Esophagus squamous epithelium (tissue), 5 donors: ENCODE measurements at regions not wholly inside any gene's neighbourhood (a gene's known extent, or its start where the extent isn't known, plus 50 kb on each side); places are given as distances from the start of the nearest gene placed in this dataset.
A peak's percentile ranks its signal among the peaks of the same experiment; 100 is the strongest.

Experiments used
- DNase-seq: peaks from one replicate; lab custom pipeline; 2025; lab: John Stamatoyannopoulos, UW
- H3K27ac ChIP-seq, 4 donors: fragments of 200-600 bp; sonication (generic); one replicate each; pipeline ENCODE4 v1.5.1; 2016 to 2019; ENCODE audit warnings: mild to moderate bottlenecking in 1 of 4
- H3K27me3 ChIP-seq, 4 donors: fragments of 200-600 bp; sonication (generic); 1 replicate in 3 of 4; 2 replicates in 1 of 4; pipeline versions ENCODE4 v1.5.1 to v1.6.0; 2017 to 2021; ENCODE audit warnings: antibody characterized with exemption in 1 of 4
- H3K36me3 ChIP-seq, 3 donors: fragments of 200-600 bp; sonication (generic); one replicate each; pipeline ENCODE4 v1.5.1; 2016 to 2019
- H3K4me1 ChIP-seq, 3 donors: fragments of 200-600 bp; sonication (generic); one replicate each; pipeline ENCODE4 v1.5.1; 2017 to 2019
- H3K4me3 ChIP-seq, 4 donors: fragments of 200-600 bp; sonication (generic); 1 replicate in 3 of 4; 2 replicates in 1 of 4; pipeline ENCODE4 v1.5.1; 2016 to 2019; ENCODE audit warnings: mild to moderate bottlenecking in 2 of 4, moderate library complexity in 1 of 4
- H3K9me3 ChIP-seq, 3 donors: fragments of 200-600 bp; sonication (generic); one replicate each; pipeline ENCODE4 v1.5.1; 2016 to 2019
- CTCF ChIP-seq, 6 experiments: fragments of 450-650 bp in 4 of 6; fragments of 200-600 bp in 2 of 6; sonication (generic) in 2 of 6; IDR thresholded peaks; one replicate each; pipeline ENCODE4 v1.5.1; 2016 to 2019; ENCODE audit warnings: antibody characterized with exemption in 6 of 6, mild to moderate bottlenecking in 4 of 6, moderate library complexity in 4 of 6
- POLR2A ChIP-seq, 4 donors: fragments of 450-650 bp; IDR thresholded peaks; one replicate each; pipeline ENCODE4 v1.6.1; 2017; ENCODE audit warnings: antibody characterized with exemption in 4 of 4, mild to moderate bottlenecking in 4 of 4, moderate library complexity in 3 of 4
- WGBS, 2 donors: methylation state at CpG; one replicate each; pipeline ENCODE4 v1.1.5; 2018; 5-methylcytosine and 5-hydroxymethylcytosine counted together
- intact Hi-C: fragments of 100-400 bp; cut with DNase I; formaldehyde crosslinking; loops from one replicate; pipeline ENCODE4 v1.15.0; 2022
- donor health status: DM: yes; HTN: yes; CAD: no.

- Histone ChIP-seq H3K27ac (no peak overlapping the region), H3K9me3 (no peaks in the 10 kb centered on the region), H3K4me1 (peaks cover 0 to 10% (median 0%) of the 10 kb centered on the region in 3 donors), H3K36me3 (no peaks in the 10 kb centered on the region), H3K27me3 (no peaks in the 10 kb centered on the region), H3K4me3 (no peak overlapping the region)
- DNase-seq = no peak
- intact Hi-C loops = loop anchor here (10.0 kb wide), 1 partner anchor 321 kb away; no protein-coding TSS in a partner anchor
- TF ChIP-seq CTCF (IDR thresholded peaks at IDR 0.05) (no peak), POLR2A (IDR thresholded peaks at IDR 0.05) (no peak)
- 65 to 73% methylated on average over 4 of the region's 4 CpGs for WGBS, 2 donors
These were observed 245.3 kb upstream of the WWC1 start for GRCh38 chr5:168046163-168046562.

- Histone ChIP-seq H3K4me1 (peaks cover 0 to 10% (median 0%) of the 10 kb centered on the region in 3 donors), H3K9me3 (no peaks in the 10 kb centered on the region), H3K36me3 (no peaks in the 10 kb centered on the region), H3K27me3 (no peaks in the 10 kb centered on the region), H3K4me3 (no peak overlapping the region), H3K27ac (no peak overlapping the region)
- 31 to 37% methylated on average over 9 to 11 of the region's 11 CpGs for WGBS, 2 donors
- intact Hi-C loops = loop anchor here (10.0 kb wide), 1 partner anchor 322 kb away; no protein-coding TSS in a partner anchor
- no peak for DNase-seq
- TF ChIP-seq POLR2A (IDR thresholded peaks at IDR 0.05) = no peak
- peak in 5 of 6 experiments; percentile 29 to 70 (median 43) for TF ChIP-seq CTCF (IDR thresholded peaks at IDR 0.05)
These were observed 244.3 kb upstream of the WWC1 start for GRCh38 chr5:168047043-168047668.

- Histone ChIP-seq H3K27ac (no peak overlapping the region), H3K36me3 (no peaks in the 10 kb centered on the region), H3K9me3 (no peaks in the 10 kb centered on the region), H3K4me3 (no peak overlapping the region), H3K4me1 (peaks cover 0 to 10% (median 0%) of the 10 kb centered on the region in 3 donors), H3K27me3 (no peaks in the 10 kb centered on the region)
- DNase-seq = no peak
- intact Hi-C loops = loop anchor here (10.0 kb wide), 1 partner anchor 323 kb away; no protein-coding TSS in a partner anchor
- TF ChIP-seq CTCF (IDR thresholded peaks at IDR 0.05) (no peak), POLR2A (IDR thresholded peaks at IDR 0.05) (no peak)
- 67% methylated on average over 1 of the region's 1 CpG; no CpG with 5 or more reads in 1 of the 2 donors for WGBS, 2 donors
These were observed 243.8 kb upstream of the WWC1 start for GRCh38 chr5:168047669-168048111.

- intact Hi-C loops = loop anchor here (10.0 kb wide), 1 partner anchor 324 kb away; no protein-coding TSS in a partner anchor
- 58 to 100% methylated on average over 1 of the region's 1 CpG for WGBS, 2 donors
- no peak for DNase-seq
These were observed 243.0 kb upstream of the WWC1 start for GRCh38 chr5:168048486-168048885.

More at GRCh38 chr5:168048486-168048885, 243.0 kb upstream of the WWC1 start:
- H3K4me1 ChIP-seq = peaks cover 0 to 10% (median 0%) of the 10 kb centered on the region in 3 donors
- H3K27me3 ChIP-seq = no peaks in the 10 kb centered on the region
- no peaks in the 10 kb centered on the region for H3K36me3 ChIP-seq
- TF ChIP-seq POLR2A (IDR thresholded peaks at IDR 0.05) = no peak
- no peak for TF ChIP-seq CTCF (IDR thresholded peaks at IDR 0.05)
- no peak overlapping the region for H3K27ac ChIP-seq
- no peaks in the 10 kb centered on the region for H3K9me3 ChIP-seq
- H3K4me3 ChIP-seq = no peak overlapping the region
